Ectodermal cell (in vitro differentiated cells): ENCODE measurements at regions not wholly inside any gene's neighbourhood (a gene's known extent, or its start where the extent isn't known, plus 50 kb on each side); places are given as distances from the start of the nearest gene placed in this dataset.

Experiments used
- H3K27ac ChIP-seq: 2 replicates; pipeline ENCODE4 v1.7.0; 2013; ENCODE audit warnings: mild to moderate bottlenecking, low read depth, low read length; ENCODE audit not compliant: insufficient read depth, poor library complexity, severe bottlenecking
- H3K27me3 ChIP-seq: 2 replicates; pipeline ENCODE4 v1.7.0; 2013; ENCODE audit warnings: mild to moderate bottlenecking, low read length; ENCODE audit not compliant: insufficient read depth, control insufficient read depth, poor library complexity, severe bottlenecking
- H3K36me3 ChIP-seq: one replicate; pipeline ENCODE4 v1.7.0; 2013; ENCODE audit warnings: low read length; ENCODE audit not compliant: control insufficient read depth, insufficient read depth
- H3K4me1 ChIP-seq: one replicate; pipeline ENCODE4 v1.7.0; 2013; ENCODE audit warnings: low read length; ENCODE audit not compliant: control insufficient read depth, insufficient read depth
- H3K4me3 ChIP-seq: 2 replicates; pipeline ENCODE4 v1.7.0; 2013; ENCODE audit warnings: low read depth, low read length, control low read depth; ENCODE audit not compliant: insufficient read depth
- H3K9me3 ChIP-seq: 2 replicates; pipeline ENCODE4 v1.7.0; 2013; ENCODE audit warnings: mild to moderate bottlenecking, low read length, moderate library complexity; ENCODE audit not compliant: control insufficient read depth
- WGBS, 2 experiments: methylation state at CpG; one replicate each; pipeline ENCODE4 v1.1.7; 2013; ENCODE audit warnings: missing lambda C conversion rate in 2 of 2; 5-methylcytosine and 5-hydroxymethylcytosine counted together

DNA sequence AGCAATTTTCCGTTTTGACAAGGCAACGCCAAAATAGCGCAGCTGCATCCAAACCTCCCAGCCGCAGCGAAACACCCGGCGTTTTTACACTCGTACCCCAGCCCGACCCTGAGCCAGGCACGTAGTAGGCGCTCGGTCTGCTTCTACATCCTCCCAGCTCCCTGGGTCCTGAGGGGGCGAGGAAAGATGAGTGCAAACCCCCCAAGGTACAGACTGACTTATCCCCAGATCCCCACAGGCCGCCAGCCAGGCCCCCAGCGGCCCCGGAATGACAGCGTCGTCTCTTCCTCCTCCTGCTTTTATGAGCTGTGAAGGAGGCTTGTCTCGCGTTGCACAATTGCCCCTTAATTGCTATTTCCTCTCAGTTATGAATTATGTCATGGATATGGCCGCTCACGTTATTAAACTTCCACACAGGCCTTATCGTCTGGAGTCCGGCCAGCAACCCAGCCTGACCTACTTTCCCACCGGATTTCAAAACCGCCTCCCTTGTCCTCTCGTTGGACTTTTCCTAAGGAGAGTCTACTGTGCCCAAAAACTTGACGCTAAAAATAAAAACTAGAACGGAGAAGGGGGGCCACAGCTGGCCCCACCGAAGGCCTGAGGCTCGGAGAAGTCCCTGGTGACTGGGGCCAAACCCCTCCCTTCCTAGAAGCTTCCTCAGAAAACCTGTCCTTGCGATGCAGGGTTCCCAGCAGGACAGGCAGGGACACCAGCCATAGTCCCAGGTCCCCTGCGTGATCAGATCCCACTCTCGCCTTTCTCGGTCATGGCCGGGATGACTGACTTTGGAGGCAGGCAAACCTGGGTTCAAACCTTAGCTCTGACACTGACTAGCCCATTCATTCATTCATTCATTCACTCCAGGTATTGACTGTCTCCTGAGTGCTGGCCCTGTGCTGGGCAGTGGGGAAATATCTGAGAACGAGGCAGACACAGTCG, 130.9 kb upstream of the PTPN1 start:
- H3K4me1 ChIP-seq: no peaks in the 10 kb centered on the region
- H3K4me3 ChIP-seq: no peak overlapping the region
- no peak overlapping the region for H3K27ac ChIP-seq
- 90 to 92% methylated on average over 38 of the region's 38 CpGs for WGBS, 2 experiments
- no peaks in the 10 kb centered on the region for H3K9me3 ChIP-seq
- no peaks in the 10 kb centered on the region for H3K27me3 ChIP-seq
- H3K36me3 ChIP-seq: no peaks in the 10 kb centered on the region

DNA sequence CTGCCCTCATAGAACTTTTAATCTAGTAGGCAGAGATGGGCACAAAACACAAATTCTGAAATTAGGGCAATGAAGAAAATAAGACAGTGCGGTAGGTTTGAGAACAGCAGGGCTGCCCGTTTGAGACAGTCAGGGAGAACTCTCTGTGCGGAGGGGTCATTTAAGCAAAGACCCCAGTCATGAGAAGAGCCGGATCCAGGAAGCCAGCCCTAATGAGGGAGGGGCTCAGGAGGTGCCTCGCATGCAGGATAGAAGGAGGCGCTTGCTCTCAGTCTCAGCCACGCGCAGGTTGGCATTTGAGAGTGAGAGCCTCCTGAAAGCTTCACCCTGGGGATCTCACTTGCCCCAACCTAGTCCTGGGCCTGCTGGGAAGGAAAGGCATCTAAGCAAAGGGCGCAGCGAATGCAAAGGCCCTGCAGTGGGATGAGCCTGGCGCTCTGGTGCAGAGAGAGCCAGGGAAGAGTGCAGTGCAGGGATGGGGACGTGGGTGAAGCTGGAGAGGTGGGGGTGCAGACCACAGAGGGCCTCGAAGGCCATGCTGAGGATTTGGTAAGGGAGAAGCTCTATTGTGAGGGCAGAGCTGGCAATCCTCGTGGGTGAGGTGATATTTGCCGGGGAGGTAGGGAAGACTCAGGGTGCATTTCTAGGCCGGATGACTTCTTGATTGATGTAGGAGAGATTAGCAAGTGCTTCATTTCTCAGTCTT, 130.0 kb upstream of the PTPN1 start:
- Histone ChIP-seq H3K36me3 (no peaks in the 10 kb centered on the region), H3K9me3 (no peaks in the 10 kb centered on the region), H3K27ac (no peak overlapping the region), H3K4me3 (no peak overlapping the region), H3K27me3 (no peaks in the 10 kb centered on the region), H3K4me1 (no peaks in the 10 kb centered on the region)
- WGBS, 2 experiments: 89 to 90% methylated on average over 16 of the region's 16 CpGs

DNA sequence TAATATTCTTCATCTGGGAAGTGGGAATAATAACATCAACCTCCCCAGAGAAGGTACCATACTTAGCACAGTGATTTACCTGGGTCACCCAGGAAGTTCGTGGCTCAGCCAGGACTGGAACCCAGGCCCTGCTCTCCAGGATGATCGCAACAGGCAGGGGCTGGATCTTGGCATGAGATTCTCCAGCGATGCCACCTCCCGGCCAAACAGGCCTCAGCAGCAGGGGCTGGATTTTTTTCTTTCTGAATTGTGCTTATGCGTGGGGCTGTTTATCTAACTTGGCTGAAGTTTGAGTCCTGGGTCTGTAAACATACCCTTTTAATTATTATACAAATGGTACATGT, 129.5 kb upstream of the PTPN1 start:
- no peak overlapping the region for H3K27ac ChIP-seq
- H3K27me3 ChIP-seq: no peaks in the 10 kb centered on the region
- H3K4me1 ChIP-seq: no peaks in the 10 kb centered on the region
- no peak overlapping the region for H3K4me3 ChIP-seq
- 79 to 86% methylated on average over 4 to 5 of the region's 5 CpGs for WGBS, 2 experiments
- no peaks in the 10 kb centered on the region for H3K9me3 ChIP-seq
- H3K36me3 ChIP-seq: no peaks in the 10 kb centered on the region

DNA sequence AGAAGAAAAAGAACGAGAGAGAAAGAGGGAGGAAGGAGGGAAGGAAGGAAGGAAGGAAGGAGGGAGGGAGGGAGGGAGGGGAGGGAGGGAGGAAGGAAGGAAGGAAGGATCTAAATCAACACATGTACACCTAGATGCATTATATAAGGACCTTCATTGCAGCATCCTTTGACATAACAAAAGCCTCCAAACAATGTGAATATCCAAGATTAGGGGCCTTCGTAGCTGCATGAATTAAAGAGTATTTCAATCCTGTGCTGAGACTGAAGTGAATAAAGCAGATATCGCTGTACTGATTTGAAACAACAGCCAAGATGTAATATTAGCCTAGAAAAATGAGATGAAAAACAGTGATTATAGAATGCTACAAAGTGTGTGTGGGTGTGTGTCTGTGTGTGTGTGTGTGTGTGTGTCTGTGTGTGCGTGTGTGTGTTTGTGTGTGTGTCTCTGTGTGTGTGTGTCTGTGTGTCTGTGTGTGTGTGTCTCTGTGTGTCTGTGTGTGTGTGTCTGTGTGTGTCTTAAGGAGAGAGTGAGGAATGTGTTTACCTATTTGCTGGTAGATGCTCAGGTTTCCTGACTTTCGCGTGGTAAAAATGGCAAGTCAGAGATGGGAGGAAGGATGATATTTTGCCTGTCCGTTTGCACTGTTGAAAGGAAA, 129.0 kb upstream of the PTPN1 start:
- no peak overlapping the region for H3K4me3 ChIP-seq
- H3K9me3 ChIP-seq: no peaks in the 10 kb centered on the region
- no peaks in the 10 kb centered on the region for H3K4me1 ChIP-seq
- WGBS, 2 experiments: 77 to 93% methylated on average over 7 of the region's 7 CpGs
- H3K27me3 ChIP-seq: no peaks in the 10 kb centered on the region
- no peak overlapping the region for H3K27ac ChIP-seq
- H3K36me3 ChIP-seq: no peaks in the 10 kb centered on the region

DNA sequence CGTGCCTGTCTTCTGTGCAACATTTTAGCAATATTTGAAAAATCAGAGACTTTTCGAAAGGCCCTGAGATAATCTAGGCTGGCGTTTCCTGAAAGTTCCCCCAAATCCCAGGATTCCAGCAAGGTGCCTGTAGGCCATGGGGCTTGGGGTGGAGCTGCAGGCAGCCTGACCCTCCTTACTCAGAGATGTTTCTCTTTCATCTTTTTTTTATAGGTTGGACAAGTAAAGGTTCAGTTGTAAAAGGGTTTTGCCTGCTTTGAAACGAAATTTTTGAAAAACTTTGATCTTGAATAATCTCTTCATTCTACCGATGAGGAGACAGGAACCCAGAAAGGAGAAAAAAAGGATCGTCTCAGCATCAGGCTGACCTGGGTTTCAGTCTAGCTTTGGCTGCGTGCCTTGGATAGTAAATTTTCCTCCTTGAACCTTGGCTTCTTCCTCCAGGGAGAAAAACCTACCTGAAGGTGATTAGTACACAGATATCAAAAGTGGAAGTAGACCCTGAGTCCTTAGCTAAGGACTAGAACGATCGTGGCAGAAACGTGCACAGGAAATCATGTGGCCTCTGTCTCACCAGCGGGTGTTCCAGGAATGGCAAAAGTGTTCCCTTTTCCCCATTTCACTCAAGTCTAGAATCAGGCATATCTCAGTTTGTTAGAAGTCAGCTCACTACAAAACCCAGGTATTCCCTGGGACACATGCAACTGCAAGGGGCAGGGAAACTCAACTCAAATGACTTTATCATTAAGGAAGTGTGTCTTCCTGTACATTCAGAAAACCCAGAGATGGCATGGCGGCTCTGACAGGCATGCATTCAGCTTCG, 128.2 kb upstream of the PTPN1 start:
- no peaks in the 10 kb centered on the region for H3K4me1 ChIP-seq
- no peaks in the 10 kb centered on the region for H3K27me3 ChIP-seq
- 86 to 91% methylated on average over 13 of the region's 13 CpGs for WGBS, 2 experiments
- H3K36me3 ChIP-seq: no peaks in the 10 kb centered on the region
- H3K9me3 ChIP-seq: no peaks in the 10 kb centered on the region
- H3K27ac ChIP-seq: no peak overlapping the region
- H3K4me3 ChIP-seq: no peak overlapping the region

DNA sequence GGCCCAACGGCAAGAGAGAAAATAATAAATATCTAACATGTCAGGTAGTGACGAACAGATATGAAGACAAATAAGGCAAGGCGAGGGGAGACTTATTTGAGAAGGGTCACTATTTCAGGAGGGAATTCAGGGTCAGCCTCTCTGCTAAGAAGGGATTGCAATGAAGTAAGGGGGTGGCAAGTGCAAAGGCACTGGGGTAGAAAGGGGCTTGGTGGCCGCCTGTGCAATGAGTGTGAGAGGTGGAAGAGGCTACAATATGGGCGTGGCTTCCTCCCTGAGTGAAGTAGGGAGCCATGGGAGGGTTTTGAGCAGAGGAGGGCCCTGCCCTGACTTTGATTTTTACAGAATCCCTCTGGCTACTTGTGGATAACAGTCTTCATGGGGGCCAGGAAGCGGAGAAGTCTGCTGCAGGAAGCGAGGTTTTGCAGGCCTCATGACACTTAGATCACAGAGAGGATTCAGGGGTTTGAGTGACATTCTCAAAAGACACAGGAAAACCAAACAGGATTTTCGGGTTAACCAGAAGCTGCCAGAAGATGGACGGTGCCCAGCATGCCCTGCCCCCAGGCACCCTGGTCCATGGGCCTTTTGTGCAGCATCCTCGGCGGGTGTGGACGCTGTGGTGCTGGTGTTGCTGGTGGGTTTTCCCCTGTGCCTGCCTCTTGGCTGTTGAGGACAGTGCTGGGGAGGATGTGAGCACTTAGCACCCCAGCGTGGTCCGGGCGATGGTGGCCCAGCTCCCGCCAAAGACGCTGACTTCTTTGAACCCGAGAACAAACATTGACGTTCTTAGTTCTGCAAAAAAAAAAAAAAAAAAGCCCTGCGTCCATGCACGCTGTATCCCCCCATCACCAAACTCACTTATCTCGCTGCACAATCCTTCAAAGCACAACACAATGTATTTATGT, 124.2 kb upstream of the PTPN1 start:
- Histone ChIP-seq H3K4me1 (peaks cover 7% of the 10 kb centered on the region), H3K27me3 (no peaks in the 10 kb centered on the region), H3K36me3 (no peaks in the 10 kb centered on the region), H3K4me3 (no peak overlapping the region), H3K27ac (no peak overlapping the region), H3K9me3 (no peaks in the 10 kb centered on the region)
- 91 to 93% methylated on average over 20 to 22 of the region's 22 CpGs for WGBS, 2 experiments

DNA sequence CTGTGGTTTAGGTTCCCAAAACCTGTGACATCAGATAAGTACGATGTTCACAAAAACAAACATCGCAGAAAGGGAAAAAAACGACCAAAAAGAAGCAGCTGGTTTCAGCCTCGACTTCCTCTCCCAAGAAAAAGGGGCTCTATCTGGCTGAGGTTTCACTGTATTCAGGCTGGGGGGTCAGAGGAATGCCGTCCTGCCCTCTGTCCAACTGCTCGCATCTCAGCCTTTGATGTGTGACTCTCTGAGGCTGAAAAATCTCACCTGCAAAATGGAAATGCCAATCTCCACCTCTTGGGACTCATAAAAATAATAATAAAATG, 123.6 kb upstream of the PTPN1 start:
- H3K36me3 ChIP-seq: no peaks in the 10 kb centered on the region
- H3K4me3 ChIP-seq: no peak overlapping the region
- H3K27ac ChIP-seq: no peak overlapping the region
- WGBS, 2 experiments: 87 to 89% methylated on average over 6 of the region's 6 CpGs
- H3K27me3 ChIP-seq: no peaks in the 10 kb centered on the region
- no peaks in the 10 kb centered on the region for H3K9me3 ChIP-seq
- H3K4me1 ChIP-seq: peaks cover 7% of the 10 kb centered on the region

DNA sequence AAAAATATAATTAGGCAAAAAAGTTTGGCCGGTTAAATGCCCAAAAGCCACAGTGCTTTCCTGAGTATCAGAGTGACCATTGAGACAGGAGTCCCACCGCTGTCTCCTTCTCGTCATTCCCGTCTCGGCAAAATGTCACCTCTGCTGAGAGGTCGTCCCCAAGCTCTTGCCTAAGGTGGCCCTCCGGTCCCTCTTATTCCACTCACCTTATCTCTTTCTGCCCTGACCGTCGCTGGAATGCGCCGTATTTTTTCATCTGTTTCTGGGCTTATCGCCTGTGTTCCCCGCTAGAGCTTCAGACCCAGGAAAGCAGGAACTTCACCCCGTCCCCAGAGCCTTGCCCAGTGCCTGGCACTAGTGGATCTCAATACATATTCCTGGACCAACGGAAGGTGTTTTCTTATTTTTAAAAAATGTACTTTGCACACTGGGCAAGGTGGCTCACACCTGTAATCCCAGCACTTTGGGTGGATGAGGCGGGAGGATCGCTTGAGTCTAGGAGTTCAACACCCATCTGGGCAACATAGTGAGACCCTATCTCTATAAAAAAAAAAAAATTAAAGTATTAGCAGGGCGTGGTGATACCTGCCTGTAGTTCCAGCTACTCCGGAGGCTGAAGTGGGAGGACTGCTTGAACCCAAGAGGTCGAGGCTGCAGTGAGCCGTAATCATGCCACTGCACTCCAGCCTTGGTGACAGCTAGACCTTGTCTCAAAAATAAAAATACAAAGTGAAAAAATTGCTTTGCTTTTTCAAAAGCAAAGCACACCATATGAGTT, 122.8 kb upstream of the PTPN1 start:
- 90 to 92% methylated on average over 20 to 21 of the region's 21 CpGs for WGBS, 2 experiments
- no peak overlapping the region for H3K27ac ChIP-seq
- H3K9me3 ChIP-seq: no peaks in the 10 kb centered on the region
- no peak overlapping the region for H3K4me3 ChIP-seq
- peaks cover 7% of the 10 kb centered on the region for H3K4me1 ChIP-seq
- no peaks in the 10 kb centered on the region for H3K36me3 ChIP-seq
- H3K27me3 ChIP-seq: no peaks in the 10 kb centered on the region

DNA sequence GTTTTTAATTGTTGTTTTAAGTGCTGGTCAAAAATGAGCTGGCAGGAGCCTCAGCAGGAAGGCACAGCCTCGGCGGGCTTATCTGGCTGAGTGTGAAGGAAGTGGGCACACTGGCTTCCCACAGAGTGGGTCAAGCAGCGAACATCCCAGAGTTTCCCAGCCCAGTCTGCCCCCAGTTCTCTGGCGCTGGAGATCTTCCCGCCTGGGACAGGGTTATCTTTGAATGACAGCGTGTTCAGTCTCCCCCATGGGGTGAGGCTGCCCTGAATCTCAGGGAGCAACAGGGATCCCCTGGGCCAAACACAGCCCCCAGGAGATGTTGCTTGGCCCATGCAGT, 122.2 kb upstream of the PTPN1 start:
- Histone ChIP-seq H3K9me3 (no peaks in the 10 kb centered on the region), H3K27ac (no peak overlapping the region), H3K36me3 (no peaks in the 10 kb centered on the region), H3K27me3 (no peaks in the 10 kb centered on the region), H3K4me3 (no peak overlapping the region), H3K4me1 (peaks cover 7% of the 10 kb centered on the region)
- WGBS, 2 experiments: 71 to 72% methylated on average over 6 of the region's 6 CpGs
